ENCODE measurements at regions not wholly inside any gene's neighbourhood (a gene's known extent, or its start where the extent isn't known, plus 50 kb on each side); places are given as distances from the start of the nearest gene placed in this dataset.

- DNase-seq (ENCODE audit: low read depth): no peak
Measured at GRCh38 chr12:90589956-90590355, 365.0 kb downstream of the CCER1 start.

GRCh38 chr12:90585640-90586304 lies 369.2 kb downstream of the CCER1 start:
- no peak overlapping the region for H3K4me3 ChIP-seq (ENCODE audit: low read depth, low read length)
- no peak for DNase-seq (ENCODE audit: low read depth)
- TF ChIP-seq CTCF (conservative IDR thresholded peaks at IDR 0.05; ENCODE audit: low read depth, low read length): no peak

More at GRCh38 chr12:90589956-90590355, 365.0 kb downstream of the CCER1 start:
- no peak for TF ChIP-seq CTCF (conservative IDR thresholded peaks at IDR 0.05; ENCODE audit: low read depth, low read length)
- H3K4me3 ChIP-seq (ENCODE audit: low read depth, low read length): no peak overlapping the region

- no peak for DNase-seq (ENCODE audit: low read depth)
- no peak for TF ChIP-seq CTCF (conservative IDR thresholded peaks at IDR 0.05; ENCODE audit: low read depth, low read length)
- no peak overlapping the region for H3K4me3 ChIP-seq (ENCODE audit: low read depth, low read length)
Measured at GRCh38 chr12:90576707-90577106, 378.3 kb downstream of the CCER1 start.

GRCh38 chr12:90575995-90576394 lies 379.0 kb downstream of the CCER1 start:
- no peak for DNase-seq (ENCODE audit: low read depth)
- H3K4me3 ChIP-seq (ENCODE audit: low read depth, low read length): no peak overlapping the region

GRCh38 chr12:90574676-90575075 lies 380.3 kb downstream of the CCER1 start:
- no peak for DNase-seq (ENCODE audit: low read depth)
- TF ChIP-seq CTCF (conservative IDR thresholded peaks at IDR 0.05; ENCODE audit: low read depth, low read length): no peak
- no peak overlapping the region for H3K4me3 ChIP-seq (ENCODE audit: low read depth, low read length)

More at GRCh38 chr12:90575995-90576394, 379.0 kb downstream of the CCER1 start:
- TF ChIP-seq CTCF (conservative IDR thresholded peaks at IDR 0.05; ENCODE audit: low read depth, low read length): no peak

GRCh38 chr12:90572778-90573177 lies 382.2 kb downstream of the CCER1 start:
- no peak for DNase-seq (ENCODE audit: low read depth)
- no peak overlapping the region for H3K4me3 ChIP-seq (ENCODE audit: low read depth, low read length)
- no peak for TF ChIP-seq CTCF (conservative IDR thresholded peaks at IDR 0.05; ENCODE audit: low read depth, low read length)

GRCh38 chr12:90569685-90570084 lies 385.3 kb downstream of the CCER1 start:
- H3K4me3 ChIP-seq (ENCODE audit: low read depth, low read length): no peak overlapping the region
- DNase-seq (ENCODE audit: low read depth): no peak
- no peak for TF ChIP-seq CTCF (conservative IDR thresholded peaks at IDR 0.05; ENCODE audit: low read depth, low read length)

Measured in epithelial cell of proximal tubule (primary cell).